ENCODE measurements at regions not wholly inside any gene's neighbourhood (a gene's known extent, or its start where the extent isn't known, plus 50 kb on each side); places are given as distances from the start of the nearest gene placed in this dataset.

DNA sequence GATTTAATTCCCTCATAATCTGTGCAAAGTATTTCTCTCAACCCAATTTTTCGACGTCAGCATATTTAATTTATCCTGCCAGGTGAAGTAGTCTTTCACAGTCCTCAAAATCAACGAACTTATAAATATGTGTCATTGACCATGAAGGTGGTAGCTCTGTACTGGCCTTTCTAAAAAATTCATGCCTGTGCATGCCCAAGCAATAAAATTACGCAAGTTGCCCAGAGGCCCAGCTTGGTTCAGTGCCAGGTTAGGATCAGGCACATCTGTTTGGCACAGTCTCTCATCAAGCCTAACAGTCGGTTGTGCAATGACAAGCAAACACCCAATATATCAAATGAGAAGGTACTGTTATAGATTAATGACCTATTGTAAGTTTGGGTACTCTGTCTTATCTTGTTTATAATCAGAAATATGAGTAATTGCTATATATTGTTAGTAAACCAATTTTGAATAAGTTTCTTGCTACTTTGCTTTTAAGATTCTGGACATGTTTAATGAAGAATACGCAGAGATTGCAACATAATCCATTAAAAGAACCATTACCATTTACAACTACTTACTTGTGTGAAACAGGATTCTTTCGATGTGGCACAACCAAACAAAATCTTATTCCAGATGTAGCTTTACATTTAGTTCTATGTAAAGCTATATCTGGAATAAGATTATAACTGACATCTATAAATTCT is 159.0 kb upstream of the IL12A start:
- no peak overlapping the region for H2AFZ ChIP-seq
- H3K36me3 ChIP-seq (replicated peaks; ENCODE audit: insufficient read depth, low read depth) = no peaks in the 10 kb centered on the region
- no peak overlapping the region for H3K4me3 ChIP-seq
- H3K4me2 ChIP-seq = peak overlapping the region; percentile 55
- no peaks in the 10 kb centered on the region for H3K9me3 ChIP-seq (ENCODE audit: low read depth)
- no peaks in the 10 kb centered on the region for H3K9me2 ChIP-seq (replicated peaks; ENCODE audit: insufficient read depth)
- TF ChIP-seq EZH2 (IDR thresholded peaks at IDR 0.05; ENCODE audit: borderline replicate concordance) (no peak), CTCF (IDR thresholded peaks at IDR 0.05; ENCODE audit: poor library complexity) (no peak), EZH2phosphoT487 (IDR thresholded peaks at IDR 0.05; ENCODE audit: low read depth, severe bottlenecking, unreplicated experiment) (no peak)
- no peaks in the 10 kb centered on the region for H3K27me3 ChIP-seq
- H3K27ac ChIP-seq = peak overlapping the region; percentile 61
- DNase-seq (ENCODE audit: low spot score) = peak; percentile 54
- H3K4me1 ChIP-seq (ENCODE audit: insufficient read depth) = peaks cover 3% of the 10 kb centered on the region
- H4K20me1 ChIP-seq (ENCODE audit: insufficient read depth, poor library complexity, severe bottlenecking) = no peaks in the 10 kb centered on the region
- no peaks in the 10 kb centered on the region for H3K79me2 ChIP-seq
- WGBS (ENCODE audit: low lambda C conversion rate, missing lambda C conversion rate) = 61% methylated on average over 7 of the region's 7 CpGs

DNA sequence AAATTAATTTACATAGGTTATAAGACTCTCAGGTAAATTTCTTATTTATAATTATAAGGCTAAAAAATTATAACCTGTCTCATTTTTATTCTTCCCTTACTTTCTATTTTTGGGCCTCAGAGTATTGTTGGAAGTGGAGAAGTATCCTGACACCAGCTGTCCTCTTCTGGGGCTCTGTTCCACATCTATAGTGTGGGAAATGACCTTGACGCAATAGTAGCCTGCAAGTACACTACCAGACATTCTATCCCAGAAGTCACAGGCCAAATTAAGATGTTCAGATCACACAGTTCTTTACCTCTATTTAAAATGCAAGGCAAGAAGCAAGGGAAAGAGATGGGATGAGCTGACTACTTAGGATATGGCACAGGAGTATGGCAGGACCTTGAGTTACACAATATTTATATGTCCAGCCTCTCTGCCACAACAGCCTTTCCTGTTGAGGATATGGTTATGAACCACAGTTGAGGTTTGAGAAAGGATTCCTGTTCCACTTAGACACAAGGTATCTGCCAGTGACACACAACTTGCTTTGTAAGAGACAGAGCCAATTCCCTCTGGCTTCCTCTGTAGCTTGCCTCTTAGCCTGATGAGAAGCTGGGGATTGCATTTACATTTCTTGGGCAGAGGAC is 158.0 kb upstream of the IL12A start:
- H3K27ac ChIP-seq = no peak overlapping the region
- H4K20me1 ChIP-seq (ENCODE audit: insufficient read depth, poor library complexity, severe bottlenecking) = no peaks in the 10 kb centered on the region
- TF ChIP-seq CTCF (IDR thresholded peaks at IDR 0.05; ENCODE audit: poor library complexity) (no peak), EZH2phosphoT487 (IDR thresholded peaks at IDR 0.05; ENCODE audit: low read depth, severe bottlenecking, unreplicated experiment) (no peak), EZH2 (IDR thresholded peaks at IDR 0.05; ENCODE audit: borderline replicate concordance) (no peak)
- H3K27me3 ChIP-seq = no peaks in the 10 kb centered on the region
- no peak for DNase-seq (ENCODE audit: low spot score)
- H3K4me2 ChIP-seq = no peak overlapping the region
- H3K4me3 ChIP-seq = no peak overlapping the region
- H3K9me3 ChIP-seq (ENCODE audit: low read depth) = no peaks in the 10 kb centered on the region
- peaks cover 2% of the 10 kb centered on the region for H3K79me2 ChIP-seq
- H2AFZ ChIP-seq = no peak overlapping the region
- no peaks in the 10 kb centered on the region for H3K36me3 ChIP-seq (replicated peaks; ENCODE audit: insufficient read depth, low read depth)
- H3K4me1 ChIP-seq (ENCODE audit: insufficient read depth) = no peaks in the 10 kb centered on the region
- WGBS (ENCODE audit: low lambda C conversion rate, missing lambda C conversion rate) = 100% methylated on average over 1 of the region's 1 CpG
- no peaks in the 10 kb centered on the region for H3K9me2 ChIP-seq (replicated peaks; ENCODE audit: insufficient read depth)

- Histone ChIP-seq H3K4me2 (no peak overlapping the region), H3K36me3 (replicated peaks; ENCODE audit: insufficient read depth, low read depth) (no peaks in the 10 kb centered on the region), H3K4me3 (no peak overlapping the region), H3K27me3 (no peaks in the 10 kb centered on the region), H3K9me3 (ENCODE audit: low read depth) (no peaks in the 10 kb centered on the region), H3K27ac (no peak overlapping the region), H2AFZ (no peak overlapping the region), H3K4me1 (ENCODE audit: insufficient read depth) (peaks cover 2% of the 10 kb centered on the region), H4K20me1 (ENCODE audit: insufficient read depth, poor library complexity, severe bottlenecking) (no peaks in the 10 kb centered on the region), H3K79me2 (peaks cover 2% of the 10 kb centered on the region), H3K9me2 (replicated peaks; ENCODE audit: insufficient read depth) (no peaks in the 10 kb centered on the region)
- TF ChIP-seq EZH2phosphoT487 (IDR thresholded peaks at IDR 0.05; ENCODE audit: low read depth, severe bottlenecking, unreplicated experiment) (no peak), CTCF (IDR thresholded peaks at IDR 0.05; ENCODE audit: poor library complexity) (no peak), EZH2 (IDR thresholded peaks at IDR 0.05; ENCODE audit: borderline replicate concordance) (no peak)
- no peak for DNase-seq (ENCODE audit: low spot score)
- 89% methylated on average over 2 of the region's 2 CpGs for WGBS (ENCODE audit: low lambda C conversion rate, missing lambda C conversion rate)
These were observed 157.2 kb upstream of the IL12A start for GRCh38 chr3:159831466-159831865.

Data from hepatocyte (in vitro differentiated cells).